ENCODE measurements at regions not wholly inside any gene's neighbourhood (a gene's known extent, or its start where the extent isn't known, plus 50 kb on each side); places are given as distances from the start of the nearest gene placed in this dataset.

GRCh38 chr2:212815453-212815852, 276.9 kb upstream of the ERBB4 start:
- TF ChIP-seq CTCF (IDR thresholded peaks at IDR 0.05) (no peak), POLR2A (IDR thresholded peaks at IDR 0.05; ENCODE audit: low read depth) (no peak), EP300 (IDR thresholded peaks at IDR 0.05) (no peak)
